ENCODE measurements at regions not wholly inside any gene's neighbourhood (a gene's known extent, or its start where the extent isn't known, plus 50 kb on each side); places are given as distances from the start of the nearest gene placed in this dataset.
A peak's percentile ranks its signal among the peaks of the same experiment; 100 is the strongest.

- DNase-seq, result no peak
These were observed 441.4 kb downstream of the SLC4A3 start for GRCh38 chr2:220068846-220069245.

- DNase-seq, result no peak
These were observed 442.9 kb downstream of the SLC4A3 start for GRCh38 chr2:220070349-220070748.

DNA sequence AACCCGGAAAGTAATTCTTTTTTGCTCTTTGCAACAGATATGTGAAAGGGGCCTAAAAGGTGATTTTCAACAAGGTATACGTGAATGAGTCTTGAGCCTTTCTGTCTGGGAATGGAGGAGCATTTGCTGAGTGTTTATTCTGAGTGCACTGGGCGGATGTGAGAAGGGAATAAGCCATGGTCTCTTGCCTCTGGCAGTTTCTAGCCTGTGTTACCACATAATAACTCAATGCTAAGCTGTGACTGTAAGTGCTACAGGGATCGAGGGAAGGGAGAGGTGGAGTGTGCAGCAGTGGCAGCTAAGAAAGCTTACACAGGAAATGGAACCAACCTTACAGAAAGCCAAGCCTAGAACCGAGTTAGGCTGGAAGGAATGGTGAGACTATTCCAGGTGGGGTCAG is 444.3 kb downstream of the SLC4A3 start:
- DNase-seq, result no peak

DNA sequence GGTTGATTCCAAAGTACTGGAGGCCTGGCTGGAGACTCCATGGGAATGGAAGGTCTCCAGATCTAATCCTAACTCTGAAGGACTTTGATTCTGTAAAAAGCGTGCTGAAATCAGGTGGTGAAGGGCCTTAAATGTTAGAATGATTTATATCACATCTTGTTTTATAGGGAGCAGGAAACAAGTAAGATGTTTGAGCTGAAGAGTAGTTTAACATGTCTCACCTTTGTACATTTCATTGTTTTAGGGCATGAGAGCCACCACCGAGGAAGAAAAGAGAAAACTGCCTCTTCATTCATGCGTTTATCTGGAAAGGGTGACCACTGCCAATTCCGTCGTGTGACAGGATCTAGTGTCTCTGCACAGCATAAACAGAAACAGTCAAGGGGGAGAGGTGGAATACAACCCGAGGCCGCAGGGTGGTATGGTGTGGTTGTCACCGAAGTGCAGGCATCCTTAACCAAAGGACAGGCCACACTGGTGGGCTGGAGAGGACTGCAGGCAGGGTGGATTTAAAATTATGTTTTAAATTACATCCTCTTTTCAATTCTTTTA is 445.3 kb downstream of the SLC4A3 start:
- no peak for DNase-seq

DNA sequence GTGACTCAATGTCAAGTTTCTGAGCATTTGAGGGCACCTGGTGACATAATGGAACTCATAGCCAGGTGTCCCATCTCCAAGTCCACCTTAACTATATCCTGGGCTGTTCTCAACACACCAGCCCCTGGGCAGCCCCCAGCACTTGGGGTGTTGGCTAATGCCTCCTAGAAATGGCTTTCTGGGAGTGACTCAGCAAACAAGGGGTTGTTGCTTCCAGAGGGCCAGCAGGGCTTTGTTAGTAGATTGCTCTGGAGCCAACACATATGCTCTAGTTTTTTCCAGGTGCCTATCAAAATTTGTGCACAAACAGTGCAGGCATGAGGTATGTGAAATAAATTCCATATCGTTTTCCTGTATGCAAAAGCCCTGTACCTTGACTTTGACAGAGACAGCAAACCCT is 448.4 kb downstream of the SLC4A3 start:
- DNase-seq, result no peak

DNA sequence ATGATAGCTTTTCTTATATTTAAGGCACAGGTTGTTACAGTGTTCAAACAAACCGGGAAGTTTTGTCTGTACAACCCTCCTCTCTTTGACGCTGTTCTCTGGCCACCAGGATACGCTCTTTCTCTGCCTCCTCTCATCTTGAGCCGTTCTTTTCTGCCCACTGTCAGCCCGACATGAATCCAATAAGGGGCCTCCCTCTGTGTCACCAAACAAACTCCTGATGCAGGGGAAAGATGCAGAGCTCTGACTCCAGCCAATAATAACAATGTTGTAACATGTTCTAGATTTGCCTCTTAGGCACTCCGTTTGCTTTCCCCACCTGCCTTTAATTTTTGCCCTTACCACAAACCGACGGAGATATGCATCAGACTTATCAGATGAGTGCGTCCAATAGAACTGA is 449.3 kb downstream of the SLC4A3 start:
- peak; percentile 84 for DNase-seq

DNA sequence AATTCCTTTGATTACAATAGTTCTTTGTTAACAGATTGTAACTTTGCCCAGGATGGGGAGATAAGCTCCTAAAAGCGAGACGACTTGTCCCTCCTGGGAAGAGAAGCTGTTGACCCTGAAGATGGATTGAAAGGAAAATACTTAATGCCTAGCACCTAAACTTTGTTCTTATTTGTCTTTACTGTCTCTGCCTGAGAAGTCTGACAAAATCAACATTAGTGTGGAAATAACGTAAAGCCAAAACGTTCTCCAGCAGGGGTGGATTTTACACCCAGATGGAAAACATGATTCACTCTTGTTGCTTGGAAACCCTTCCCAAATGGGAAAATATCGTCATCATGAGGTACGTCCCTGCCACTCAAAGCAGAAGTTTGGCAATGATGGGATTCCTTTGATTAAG is 450.1 kb downstream of the SLC4A3 start:
- DNase-seq, result peak; percentile 76

DNA sequence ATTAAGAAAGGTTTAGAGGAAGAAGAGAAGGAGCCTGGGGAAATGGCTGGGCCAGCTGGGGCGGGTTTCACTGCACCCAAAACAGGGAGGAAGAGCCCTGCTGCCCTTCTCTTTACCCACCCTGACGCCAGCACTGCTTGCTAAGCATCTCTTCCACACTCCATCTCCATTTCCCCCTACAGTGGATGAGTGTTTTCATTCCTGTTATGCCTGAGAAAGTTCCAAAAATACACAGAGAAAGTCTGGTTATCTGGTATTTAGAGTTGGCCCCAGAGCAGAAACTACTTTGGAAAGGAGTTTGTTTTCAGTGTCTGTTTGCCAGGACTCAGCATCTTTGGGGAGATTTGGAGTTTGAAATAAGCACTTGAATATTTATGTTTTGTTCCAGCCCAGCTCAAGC is 451.0 kb downstream of the SLC4A3 start:
- DNase-seq, result peak; percentile 64

DNA sequence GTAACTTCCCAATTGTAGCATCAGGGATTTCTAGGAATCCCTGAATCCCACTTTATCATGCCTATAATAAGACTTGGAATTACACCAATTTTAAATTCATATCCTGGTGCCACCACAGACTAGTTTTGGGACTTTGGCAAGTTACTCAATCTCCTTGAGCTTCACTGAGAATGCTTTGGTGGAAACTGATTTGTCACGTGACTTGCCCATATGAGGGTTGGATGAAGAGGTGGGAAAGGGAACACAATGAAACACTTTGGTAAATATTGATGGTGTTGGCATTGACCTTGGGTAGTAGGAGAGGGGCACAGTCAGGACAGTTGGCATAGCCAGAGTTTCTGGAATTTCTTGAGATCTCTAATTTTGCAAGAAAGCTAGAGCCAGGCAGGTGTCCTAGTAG is 452.2 kb downstream of the SLC4A3 start:
- no peak for DNase-seq

GRCh38 chr2:220081171-220081570 is 453.7 kb downstream of the SLC4A3 start:
- DNase-seq, result peak; percentile 30

DNA sequence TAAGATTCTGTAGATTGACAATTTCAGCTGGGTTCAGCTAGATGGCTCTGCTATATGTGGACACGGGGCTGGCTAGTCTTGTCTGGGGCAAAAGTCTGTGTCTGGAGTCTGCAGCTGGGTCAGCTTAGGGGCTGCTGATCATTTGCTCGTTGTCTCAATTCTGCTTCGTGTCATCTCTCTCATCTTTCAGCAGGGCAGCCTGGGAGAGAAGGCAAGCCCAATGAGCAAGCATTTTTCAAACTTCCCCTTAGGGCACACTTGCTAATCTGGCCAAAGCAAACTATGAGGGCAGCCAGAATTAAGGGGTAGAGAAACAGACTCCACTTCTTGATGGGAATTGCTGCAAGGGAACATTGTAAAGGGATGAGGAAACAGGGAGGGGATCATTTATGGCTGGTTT is 462.6 kb downstream of the SLC4A3 start:
- no peak for DNase-seq

DNA sequence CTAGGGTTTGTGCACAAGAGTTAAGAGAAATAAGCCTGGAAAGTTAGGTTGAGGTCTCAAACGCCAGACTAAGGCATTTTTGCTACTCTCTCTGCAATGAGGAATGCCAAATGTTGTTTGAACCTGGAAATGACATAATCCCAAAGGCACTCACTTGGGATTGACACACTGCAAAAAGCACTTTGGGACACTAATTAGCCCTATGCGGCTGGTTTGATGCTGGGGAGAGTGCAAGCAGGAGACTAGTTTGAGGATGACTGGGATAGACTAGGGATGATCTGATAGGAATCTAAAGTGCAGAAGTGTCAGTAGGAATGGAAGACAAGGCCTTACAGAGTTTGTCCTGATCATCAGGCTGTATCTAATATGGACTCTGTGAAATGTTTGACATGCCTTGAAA is 469.0 kb downstream of the SLC4A3 start:
- no peak for DNase-seq

GRCh38 chr2:220101980-220102379 is 474.6 kb downstream of the SLC4A3 start:
- DNase-seq, result peak; percentile 61

GRCh38 chr2:220103596-220103995 is 476.2 kb downstream of the SLC4A3 start:
- DNase-seq, result no peak

- DNase-seq, result peak; percentile 68
These were observed 477.5 kb downstream of the SLC4A3 start for GRCh38 chr2:220104871-220105351.

DNA sequence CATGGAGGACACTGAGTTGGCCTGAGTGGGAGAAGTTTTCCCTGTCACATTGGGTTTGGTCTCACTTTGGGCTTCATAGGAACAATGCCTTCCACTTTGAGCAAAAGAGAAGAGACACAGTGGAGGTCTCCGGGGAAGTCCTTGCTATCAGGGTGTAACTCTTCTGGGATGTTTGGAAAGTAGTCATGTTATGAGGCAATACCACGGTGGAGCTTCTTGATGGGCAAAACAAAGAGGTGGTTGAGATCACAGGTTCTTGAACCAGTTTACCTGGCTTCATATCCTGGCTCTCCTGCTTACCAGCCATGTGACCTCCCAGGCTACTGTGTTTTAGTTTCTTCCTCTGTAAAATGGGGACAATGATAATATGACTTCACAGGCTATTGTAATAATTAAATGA is 478.6 kb downstream of the SLC4A3 start:
- no peak for DNase-seq

DNA sequence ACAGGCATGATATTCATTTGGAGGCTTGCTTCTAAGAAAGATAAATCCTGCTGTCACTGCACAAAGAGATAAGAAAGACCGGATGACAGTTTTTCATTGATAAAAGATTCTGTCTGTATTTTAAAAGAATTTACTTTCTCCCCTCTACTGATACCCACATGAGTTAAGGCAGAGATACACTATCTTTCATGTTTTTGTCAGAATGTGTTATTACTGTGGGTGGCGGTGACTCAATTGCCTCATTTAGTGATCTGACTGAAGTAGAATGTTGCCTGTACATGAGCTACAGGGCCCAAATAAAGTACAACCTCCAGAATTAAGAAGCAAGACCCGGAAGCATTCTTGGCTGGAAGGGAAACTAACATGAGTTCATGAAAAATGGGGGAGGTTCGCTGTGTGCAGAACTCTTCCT is 480.0 kb downstream of the SLC4A3 start:
- no peak for DNase-seq

GRCh38 chr2:220114443-220114842 is 487.0 kb downstream of the SLC4A3 start:
- DNase-seq, result no peak

DNA sequence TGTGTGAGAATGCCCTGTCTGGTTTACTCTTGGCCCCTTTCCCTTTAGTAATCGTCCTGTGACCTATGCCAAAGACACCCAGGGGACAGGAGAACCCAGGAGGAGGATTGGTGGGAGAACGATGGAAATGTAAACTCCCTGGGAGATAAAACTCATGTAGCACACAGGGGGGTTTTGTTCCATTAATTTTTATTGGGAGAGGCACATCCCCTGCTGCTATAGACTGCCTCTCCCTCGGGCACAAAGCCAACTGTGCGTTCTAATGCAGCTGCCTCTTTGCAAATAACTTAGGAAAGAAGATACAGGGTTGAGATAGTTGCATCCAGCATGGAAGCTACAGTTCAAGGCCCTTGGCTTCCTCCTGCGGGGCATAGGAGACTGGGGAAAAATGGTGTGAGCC is 489.6 kb downstream of the SLC4A3 start:
- DNase-seq, result no peak

GRCh38 chr2:220120041-220120440 is 492.6 kb downstream of the SLC4A3 start:
- no peak for DNase-seq

DNA sequence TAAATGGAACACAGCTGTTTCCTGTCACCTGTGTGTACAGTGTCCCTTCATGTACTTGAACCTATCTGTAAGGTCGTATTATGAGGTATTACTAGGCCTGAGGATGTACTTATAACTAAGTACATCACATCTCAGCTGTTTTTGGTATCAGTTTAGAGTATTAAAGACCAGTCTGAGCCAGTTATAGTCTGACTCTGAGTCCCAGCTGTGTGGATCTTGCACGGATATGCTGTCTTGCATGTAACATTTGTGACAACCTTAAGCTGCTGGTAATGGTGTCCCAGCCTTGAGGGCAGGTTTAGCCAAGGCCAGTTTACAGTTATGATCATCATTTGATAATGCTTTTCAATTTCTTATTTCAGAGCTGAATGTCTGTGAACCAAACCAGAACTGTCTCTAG is 496.3 kb downstream of the SLC4A3 start:
- DNase-seq, result no peak

GRCh38 chr2:220125551-220125950 is 498.1 kb downstream of the SLC4A3 start:
- DNase-seq, result no peak

- peak; percentile 10 for DNase-seq
These were observed 499.9 kb downstream of the SLC4A3 start for GRCh38 chr2:220127311-220127710.

DNA sequence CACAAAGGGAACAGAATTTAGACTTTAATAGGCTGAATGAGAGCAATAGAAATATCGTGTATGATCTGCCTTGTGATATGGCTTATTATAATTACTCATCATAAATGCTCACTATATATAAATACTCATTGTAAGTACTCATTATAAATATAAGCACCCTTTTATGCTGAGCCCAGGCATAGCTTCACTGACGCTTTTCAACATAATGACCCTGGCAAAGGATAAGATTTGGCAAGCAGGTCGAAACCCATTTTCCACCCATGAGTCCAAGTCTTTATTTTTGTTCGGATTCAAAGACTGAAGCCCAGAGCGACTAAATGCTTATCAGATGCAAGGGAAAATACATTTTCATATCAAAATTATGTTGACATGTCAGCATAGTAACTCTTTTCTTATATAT is 500.4 kb downstream of the SLC4A3 start:
- no peak for DNase-seq

- DNase-seq, result no peak
These were observed 502.0 kb downstream of the SLC4A3 start for GRCh38 chr2:220129391-220129790.
